Endometrial microvascular endothelial cells (primary cell): ENCODE measurements at regions not wholly inside any gene's neighbourhood (a gene's known extent, or its start where the extent isn't known, plus 50 kb on each side); places are given as distances from the start of the nearest gene placed in this dataset.

ENCODE experiments used
- in situ Hi-C: cut with HindIII; loops from 2 replicates; pipeline ENCODE4 v1.10.0; 2017; ENCODE audit warnings: low sequenced_read_pairs, low pct_unique_long_range_greater_than_20kb; ENCODE audit errors: inconsistent ontology term

GRCh38 chr2:81714817-81715216 lies 1410.3 kb upstream of the LRRTM1 start:
- in situ Hi-C loops, result no loop called here

GRCh38 chr2:81706856-81707255 lies 1402.3 kb upstream of the LRRTM1 start:
- in situ Hi-C loops, result no loop called here

GRCh38 chr2:81703831-81704230 lies 1399.3 kb upstream of the LRRTM1 start:
- in situ Hi-C loops, result no loop called here

GRCh38 chr2:81692566-81692965 lies 1388.0 kb upstream of the LRRTM1 start:
- in situ Hi-C loops, result no loop called here

- in situ Hi-C loops, result no loop called here
Observed at GRCh38 chr2:81675641-81676040, 1371.1 kb upstream of the LRRTM1 start.

- in situ Hi-C loops, result no loop called here
Observed at GRCh38 chr2:81672923-81673322, 1368.4 kb upstream of the LRRTM1 start.

GRCh38 chr2:81672516-81672915 lies 1368.0 kb upstream of the LRRTM1 start:
- in situ Hi-C loops, result no loop called here

GRCh38 chr2:81670885-81671284 lies 1366.3 kb upstream of the LRRTM1 start:
- in situ Hi-C loops, result no loop called here

GRCh38 chr2:81661081-81661480 lies 1356.5 kb upstream of the LRRTM1 start:
- in situ Hi-C loops, result no loop called here

GRCh38 chr2:81658227-81658626 lies 1353.7 kb upstream of the LRRTM1 start:
- in situ Hi-C loops, result no loop called here

GRCh38 chr2:81650048-81650971 lies 1345.8 kb upstream of the LRRTM1 start:
- in situ Hi-C loops, result no loop called here

- in situ Hi-C loops, result no loop called here
Observed at GRCh38 chr2:81648806-81649205, 1344.3 kb upstream of the LRRTM1 start.

- in situ Hi-C loops, result no loop called here
Observed at GRCh38 chr2:81648370-81648769, 1343.8 kb upstream of the LRRTM1 start.

GRCh38 chr2:81647715-81648230 lies 1343.2 kb upstream of the LRRTM1 start:
- in situ Hi-C loops, result no loop called here

GRCh38 chr2:81645745-81646301 lies 1341.3 kb upstream of the LRRTM1 start:
- in situ Hi-C loops, result no loop called here

- in situ Hi-C loops, result no loop called here
Observed at GRCh38 chr2:81644189-81644588, 1339.6 kb upstream of the LRRTM1 start.

GRCh38 chr2:81624825-81625224 lies 1320.3 kb upstream of the LRRTM1 start:
- in situ Hi-C loops, result no loop called here

- in situ Hi-C loops, result no loop called here
Observed at GRCh38 chr2:81600088-81600487, 1295.5 kb upstream of the LRRTM1 start.

- in situ Hi-C loops, result no loop called here
Observed at GRCh38 chr2:81598453-81598852, 1293.9 kb upstream of the LRRTM1 start.

GRCh38 chr2:81589406-81589805 lies 1284.9 kb upstream of the LRRTM1 start:
- in situ Hi-C loops, result no loop called here
